Breast epithelium (tissue), 3 donors: ENCODE measurements at regions not wholly inside any gene's neighbourhood (a gene's known extent, or its start where the extent isn't known, plus 50 kb on each side); places are given as distances from the start of the nearest gene placed in this dataset.

Experiments used
- POLR2A ChIP-seq: fragments of 450-650 bp; IDR thresholded peaks from one replicate; pipeline ENCODE4 v1.6.1; 2016; ENCODE audit warnings: antibody characterized with exemption, mild to moderate bottlenecking, moderate library complexity
- POLR2AphosphoS5 ChIP-seq, 3 donors: sonication (generic); formaldehyde crosslinking; IDR thresholded peaks; one replicate each; pipeline ENCODE4 v1.6.1; 2017; ENCODE audit warnings: antibody characterized with exemption in 3 of 3
- TF ChIP-seq, protein P1 (sequence below), 3 donors: fragments of 450-650 bp; IDR thresholded peaks; one replicate each; pipeline ENCODE4 v1.5.1; 2016 to 2017; ENCODE audit warnings: antibody characterized with exemption in 3 of 3, mild to moderate bottlenecking in 3 of 3, moderate library complexity in 3 of 3

DNA sequence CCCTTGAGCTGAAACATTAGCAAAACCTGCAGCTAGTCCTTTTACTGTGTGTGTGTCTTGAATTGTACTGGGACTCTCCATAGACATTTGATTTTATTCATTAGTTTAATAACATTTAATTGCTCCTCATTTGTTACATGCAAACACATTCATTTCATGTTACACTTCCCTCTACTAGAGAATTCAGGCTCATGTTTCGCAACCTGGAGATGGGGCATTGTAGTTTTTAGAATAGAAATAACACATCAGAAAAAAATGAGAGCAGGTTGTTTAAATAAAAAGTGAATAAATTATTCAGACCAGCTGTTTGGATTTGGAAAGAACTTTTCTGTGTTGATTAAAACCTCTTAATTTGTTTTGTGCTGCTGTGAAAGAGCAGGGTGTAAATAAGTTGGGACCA is 243.9 kb downstream of the ETV1 start:
- TF ChIP-seq POLR2A (no peak), POLR2AphosphoS5 (IDR thresholded peaks at IDR 0.05) (no peak)
- TF ChIP-seq, protein P1, sequence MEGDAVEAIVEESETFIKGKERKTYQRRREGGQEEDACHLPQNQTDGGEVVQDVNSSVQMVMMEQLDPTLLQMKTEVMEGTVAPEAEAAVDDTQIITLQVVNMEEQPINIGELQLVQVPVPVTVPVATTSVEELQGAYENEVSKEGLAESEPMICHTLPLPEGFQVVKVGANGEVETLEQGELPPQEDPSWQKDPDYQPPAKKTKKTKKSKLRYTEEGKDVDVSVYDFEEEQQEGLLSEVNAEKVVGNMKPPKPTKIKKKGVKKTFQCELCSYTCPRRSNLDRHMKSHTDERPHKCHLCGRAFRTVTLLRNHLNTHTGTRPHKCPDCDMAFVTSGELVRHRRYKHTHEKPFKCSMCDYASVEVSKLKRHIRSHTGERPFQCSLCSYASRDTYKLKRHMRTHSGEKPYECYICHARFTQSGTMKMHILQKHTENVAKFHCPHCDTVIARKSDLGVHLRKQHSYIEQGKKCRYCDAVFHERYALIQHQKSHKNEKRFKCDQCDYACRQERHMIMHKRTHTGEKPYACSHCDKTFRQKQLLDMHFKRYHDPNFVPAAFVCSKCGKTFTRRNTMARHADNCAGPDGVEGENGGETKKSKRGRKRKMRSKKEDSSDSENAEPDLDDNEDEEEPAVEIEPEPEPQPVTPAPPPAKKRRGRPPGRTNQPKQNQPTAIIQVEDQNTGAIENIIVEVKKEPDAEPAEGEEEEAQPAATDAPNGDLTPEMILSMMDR (IDR thresholded peaks at IDR 0.05) = no peak
